ENCODE measurements at regions not wholly inside any gene's neighbourhood (a gene's known extent, or its start where the extent isn't known, plus 50 kb on each side); places are given as distances from the start of the nearest gene placed in this dataset.
"Not testable (repeated sequence)": the region's sequence is repeated elsewhere in the genome, so short reads cannot be mapped to it uniquely, and the experiment has no call there.

DNA sequence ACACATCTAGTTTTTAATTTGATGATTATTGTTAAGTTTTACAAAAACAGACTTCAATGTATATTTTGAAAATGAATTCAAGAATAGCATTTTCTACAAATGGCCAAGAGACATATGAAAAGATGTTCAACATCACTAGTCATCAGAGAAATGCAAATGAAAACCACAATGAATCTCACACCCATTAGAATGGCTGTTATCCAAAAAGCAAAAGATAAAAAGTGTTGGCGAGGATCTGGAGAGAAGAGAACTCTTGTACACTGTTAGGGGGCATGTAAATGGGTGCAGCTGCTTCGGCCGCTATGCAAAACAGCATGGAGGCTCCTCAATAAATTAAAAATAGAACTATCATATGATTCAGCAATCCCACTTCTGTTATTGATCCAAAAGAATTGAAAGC is 185.8 kb upstream of the CCN2 start:
- no peak for DNase-seq

DNA sequence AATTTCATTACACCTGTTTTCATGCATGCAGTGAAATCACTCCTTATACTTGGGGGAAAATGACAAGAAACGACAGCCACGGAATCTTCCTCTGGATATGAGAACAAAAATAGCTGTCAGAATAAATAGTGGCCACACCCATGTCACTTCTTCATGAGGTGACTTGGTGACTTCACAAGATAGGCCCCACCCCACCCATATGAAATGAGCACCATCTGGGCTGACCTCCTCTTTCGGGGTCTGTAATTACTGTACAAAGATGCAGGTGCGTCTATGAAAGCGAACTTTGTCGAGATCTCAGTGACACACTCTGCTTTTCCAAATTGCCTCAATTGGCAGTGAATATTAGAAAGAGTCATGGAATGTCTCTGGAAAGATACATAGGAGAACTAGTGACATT is 184.2 kb upstream of the CCN2 start:
- no peak for DNase-seq

- no peak for DNase-seq
Observed at GRCh38 chr6:132133736-132134445, 182.7 kb upstream of the CCN2 start.

DNA sequence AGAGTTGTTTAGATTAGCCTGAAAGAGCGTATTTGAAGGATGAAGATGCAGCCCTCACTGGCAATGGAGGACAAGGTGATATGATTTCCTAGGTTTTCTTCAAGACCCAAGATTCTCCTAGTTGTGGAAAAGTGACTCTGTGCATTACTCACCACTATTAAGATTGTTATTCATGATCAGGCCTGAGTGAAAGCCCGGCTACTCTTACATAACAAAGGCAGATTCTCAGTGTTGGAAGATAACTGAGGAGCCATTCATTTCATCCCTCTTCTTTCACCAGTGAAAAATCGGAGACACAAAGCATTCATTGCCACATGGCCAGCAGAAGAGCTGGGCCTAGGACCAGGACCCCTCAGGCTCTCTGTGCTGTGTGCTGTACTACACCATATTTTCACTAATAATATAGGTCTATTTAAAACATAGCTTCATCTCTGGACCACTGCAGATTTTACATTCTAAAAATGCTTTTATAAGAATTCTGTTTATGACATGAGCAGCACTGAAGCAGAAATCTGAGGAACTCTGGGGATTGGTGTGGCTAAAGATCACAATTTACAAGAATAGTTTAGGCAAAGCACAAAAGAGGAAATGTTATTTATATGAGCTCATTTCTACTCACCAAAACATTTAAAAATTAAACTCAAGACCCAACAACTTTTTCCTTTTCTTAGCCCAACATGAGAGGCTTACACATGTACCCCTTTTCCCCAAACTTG is 181.9 kb upstream of the CCN2 start:
- no peak for DNase-seq

DNA sequence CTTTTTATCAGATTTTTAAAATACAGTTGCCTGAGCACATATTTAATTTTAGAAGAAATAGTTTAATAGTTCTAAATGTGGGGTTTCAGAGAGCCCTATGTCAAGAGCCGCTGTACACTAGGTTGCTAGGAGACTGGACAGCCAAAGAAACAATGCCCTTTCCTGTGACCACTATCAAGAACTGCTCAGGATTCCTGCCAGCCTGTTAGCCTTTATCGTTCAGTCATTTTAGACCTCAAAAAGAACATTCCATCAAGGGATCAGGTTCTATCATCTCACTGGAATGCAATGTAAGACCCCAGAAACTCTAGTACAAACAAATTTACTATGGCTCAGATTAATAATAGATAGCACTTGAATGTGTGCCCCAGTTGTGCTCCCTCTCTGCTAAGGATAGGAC is 181.2 kb upstream of the CCN2 start:
- no peak for DNase-seq

GRCh38 chr6:132131758-132132157 is 180.6 kb upstream of the CCN2 start:
- DNase-seq = no peak

GRCh38 chr6:132131351-132131750 is 180.2 kb upstream of the CCN2 start:
- no peak for DNase-seq

GRCh38 chr6:132130626-132131298 is 179.6 kb upstream of the CCN2 start:
- no peak for DNase-seq

DNA sequence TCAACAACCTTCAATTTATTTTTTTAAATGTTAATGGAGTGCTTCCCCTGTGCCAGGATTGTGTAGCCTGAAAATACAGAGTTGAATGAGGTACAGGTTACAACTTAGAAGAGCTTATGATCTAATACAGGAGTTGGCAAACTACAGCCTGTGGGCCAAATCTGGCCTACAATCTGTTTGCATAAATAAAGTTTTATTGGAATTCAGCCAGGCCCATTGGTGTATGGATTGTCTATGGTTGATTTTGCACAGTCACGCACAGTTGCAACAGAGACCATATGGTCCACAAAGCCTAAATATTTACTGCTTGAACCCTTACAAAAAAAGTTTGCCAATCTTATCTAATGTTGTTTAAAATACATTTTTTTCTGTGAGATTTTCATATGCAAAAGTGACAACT is 177.3 kb upstream of the CCN2 start:
- no peak for DNase-seq

DNA sequence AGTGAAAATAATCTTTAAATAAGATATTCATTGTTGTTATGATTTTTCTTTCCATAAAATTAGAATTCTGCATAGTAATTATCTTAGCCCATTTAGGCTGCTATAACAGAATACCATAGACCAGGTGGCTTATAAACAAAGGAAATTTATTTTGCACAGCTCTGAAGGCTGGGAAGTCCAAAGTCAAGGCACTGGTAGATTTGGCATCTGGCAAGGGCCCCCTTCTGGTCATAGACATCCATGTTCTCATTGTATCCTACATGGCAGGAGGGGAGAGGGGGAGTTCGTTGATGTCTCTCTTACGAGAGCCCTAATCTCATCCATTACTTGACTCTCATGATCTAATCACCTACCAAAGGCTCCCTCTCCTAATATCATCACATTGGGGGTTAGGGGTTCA is 175.0 kb upstream of the CCN2 start:
- no peak for DNase-seq

DNA sequence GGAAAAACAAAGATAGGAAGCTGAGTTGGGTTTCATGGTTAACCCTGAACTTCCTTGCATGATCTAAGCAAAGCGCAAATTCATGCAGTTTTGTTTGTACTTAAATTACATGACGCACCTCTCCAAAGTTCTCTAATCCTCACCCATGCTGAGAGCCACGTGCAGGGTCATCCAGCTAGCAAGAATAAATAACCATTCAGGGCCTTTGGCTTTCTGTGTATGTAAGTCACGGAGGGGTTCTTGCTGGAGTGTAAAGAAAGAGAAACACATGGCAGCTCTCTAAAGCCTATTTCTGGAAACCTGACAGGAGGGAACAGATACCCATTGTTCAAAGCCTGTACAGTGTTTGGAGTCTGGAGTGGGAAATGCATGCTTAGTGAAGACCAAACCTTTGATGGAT is 171.7 kb upstream of the CCN2 start:
- DNase-seq = no peak

- DNase-seq = no peak
Observed at GRCh38 chr6:132122176-132122575, 171.0 kb upstream of the CCN2 start.

GRCh38 chr6:132118144-132118543 is 167.0 kb upstream of the CCN2 start:
- DNase-seq = no peak

DNA sequence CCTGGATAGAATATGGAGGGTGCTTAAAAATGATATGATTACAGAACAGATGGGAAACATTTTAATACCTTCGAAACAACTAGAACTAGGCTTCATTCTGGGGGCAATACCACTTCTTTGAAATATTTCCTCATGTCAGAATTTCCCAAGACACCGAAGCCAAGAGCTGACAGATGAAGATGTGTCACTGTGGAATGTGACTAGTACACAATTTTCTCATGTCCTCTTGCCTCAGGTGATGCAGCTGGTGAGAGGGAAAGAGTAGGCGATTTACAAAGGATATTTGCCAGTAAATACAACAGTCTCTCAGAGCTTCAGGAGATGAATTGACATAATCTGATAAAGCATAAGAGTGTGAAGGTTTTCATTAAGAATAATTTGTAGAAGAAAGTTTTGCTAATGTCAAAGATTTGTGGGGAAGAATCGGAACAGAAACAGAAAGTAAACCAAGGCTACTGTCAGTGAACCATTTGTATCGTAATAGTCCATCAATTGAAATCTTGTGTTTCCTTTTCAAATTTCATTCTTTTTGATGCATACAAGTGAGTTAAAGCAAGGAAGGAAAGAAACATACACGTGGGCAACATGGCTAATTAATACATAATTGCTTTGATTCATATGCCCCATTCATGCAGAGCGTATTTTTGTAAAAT is 164.7 kb upstream of the CCN2 start:
- DNase-seq = no peak

DNA sequence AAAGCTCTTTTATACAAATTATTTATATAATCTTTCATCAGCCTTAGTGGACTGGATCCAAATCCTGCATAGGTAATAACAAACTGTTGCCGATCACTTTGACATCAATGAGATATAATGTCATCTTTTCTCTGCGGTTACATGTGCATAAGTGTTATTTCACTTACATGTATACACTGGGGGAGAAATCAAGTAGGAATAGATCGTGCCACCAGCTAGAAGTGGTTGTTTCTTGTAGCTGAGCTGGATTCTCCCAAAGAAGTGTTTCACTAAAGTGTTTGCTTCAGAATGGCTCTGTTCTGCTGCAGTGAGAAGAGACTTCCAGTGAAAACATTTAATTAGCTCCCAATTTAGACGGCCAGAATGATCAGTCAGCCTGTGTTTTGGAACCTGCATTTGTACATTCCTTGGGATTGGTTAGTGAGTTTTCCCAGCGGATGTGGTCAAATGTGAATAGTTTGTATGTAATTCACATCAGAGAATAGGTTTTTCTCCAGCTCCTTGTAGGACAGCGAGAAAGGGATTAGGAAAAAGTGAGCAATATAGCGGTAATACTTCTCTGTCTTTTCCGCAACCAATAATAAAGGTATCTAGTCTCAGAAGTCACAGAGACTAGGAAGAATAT is 163.1 kb upstream of the CCN2 start:
- DNase-seq = no peak

DNA sequence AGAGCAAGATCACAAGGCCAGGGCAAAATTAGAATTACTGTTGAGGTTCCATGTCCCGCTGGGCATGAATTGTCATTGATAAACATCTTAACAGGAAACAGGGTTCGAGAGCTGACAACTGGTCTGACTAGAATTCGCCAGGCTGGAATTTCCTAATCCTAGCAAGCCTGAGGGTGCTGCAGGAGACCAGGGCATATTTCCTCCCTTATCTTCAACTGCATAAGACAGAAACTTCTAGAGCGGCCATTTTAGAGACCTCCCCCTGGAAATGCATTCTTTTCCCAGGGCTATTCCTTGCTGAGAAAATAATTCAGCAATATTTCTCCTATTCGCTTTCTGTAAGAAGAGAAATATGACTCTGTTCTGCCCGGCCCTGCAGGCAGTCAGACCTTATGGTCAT is 158.6 kb upstream of the CCN2 start:
- DNase-seq = not testable (repeated sequence)

GRCh38 chr6:132107896-132108295 is 156.7 kb upstream of the CCN2 start:
- no peak for DNase-seq

DNA sequence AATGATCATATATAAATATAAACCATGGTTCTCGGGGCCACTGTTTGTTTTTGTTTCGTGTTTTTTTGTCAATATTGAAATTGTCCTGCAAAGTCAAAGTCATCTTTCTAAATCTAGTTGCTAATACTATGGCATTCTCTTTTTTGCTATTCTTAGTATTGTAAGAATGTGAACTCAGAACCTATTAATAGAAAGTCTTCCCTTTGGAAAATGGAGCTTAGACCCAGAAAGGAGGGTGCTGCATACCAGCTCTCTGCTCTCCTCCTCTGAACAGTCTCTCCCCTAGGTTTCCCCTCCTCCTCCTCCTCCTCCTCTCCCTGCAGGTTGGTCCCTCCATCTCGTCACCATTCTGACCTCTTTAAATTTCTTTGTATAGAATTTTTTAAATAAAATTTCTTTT is 150.4 kb upstream of the CCN2 start:
- DNase-seq = no peak

GRCh38 chr6:132100388-132100990 is 149.3 kb upstream of the CCN2 start:
- no peak for DNase-seq

DNA sequence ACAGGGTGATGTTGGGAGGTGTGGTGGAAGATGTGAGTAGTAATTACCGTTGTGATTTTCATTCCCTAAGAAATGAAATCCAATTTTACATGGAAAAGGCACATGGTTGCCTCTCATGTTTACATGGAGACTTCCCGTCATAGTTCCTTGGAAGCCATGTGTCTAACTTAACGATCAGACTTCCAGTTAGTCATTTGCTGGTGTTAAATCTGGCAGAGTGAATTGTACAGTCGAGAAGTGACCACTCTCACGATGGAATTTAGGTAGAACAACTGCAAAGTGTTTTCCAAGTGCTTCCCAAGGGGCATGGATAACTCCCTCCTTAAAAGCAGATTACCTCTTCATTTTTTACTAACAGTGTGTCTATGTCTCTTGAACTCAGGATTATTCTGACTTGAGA is 145.8 kb upstream of the CCN2 start:
- DNase-seq = no peak

- no peak for DNase-seq
Observed at GRCh38 chr6:132096245-132096644, 145.1 kb upstream of the CCN2 start.

DNA sequence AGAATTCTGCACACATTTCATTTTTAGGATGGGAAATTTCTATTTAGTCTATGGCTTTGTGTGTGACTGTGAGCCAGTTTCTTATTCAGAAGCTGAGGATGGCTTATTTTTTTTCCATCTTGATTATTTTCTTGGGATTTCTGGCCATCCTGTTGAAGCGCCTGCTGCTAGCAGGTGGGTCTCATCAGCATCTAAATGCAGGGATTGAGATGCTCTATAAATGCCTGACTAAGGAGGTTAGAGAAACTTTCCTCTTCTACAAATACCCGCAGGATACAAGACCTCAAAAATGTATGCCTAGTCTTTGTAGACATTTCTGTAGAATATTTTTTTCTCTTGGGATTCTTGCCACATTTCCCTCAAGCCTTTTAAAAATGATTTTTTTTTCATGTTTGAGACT is 138.0 kb upstream of the CCN2 start:
- DNase-seq = no peak

DNA sequence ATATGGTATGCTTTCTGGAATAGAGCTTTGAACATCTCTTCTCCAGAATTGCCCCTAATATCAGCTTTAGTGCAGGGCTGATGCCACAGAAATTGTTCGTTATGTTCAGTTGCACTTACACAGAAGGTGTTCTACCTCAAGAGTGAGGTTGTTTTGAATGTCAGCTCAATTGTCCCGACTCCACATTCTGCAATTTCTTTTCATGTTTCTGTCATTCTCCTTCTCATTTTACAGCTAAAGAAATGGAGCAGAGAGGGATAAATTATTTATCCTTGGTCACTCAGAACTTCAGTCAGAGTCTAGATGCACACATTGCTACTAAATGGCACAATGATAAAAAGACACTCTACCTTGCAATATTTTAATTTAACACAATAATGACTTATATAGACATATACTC is 137.0 kb upstream of the CCN2 start:
- no peak for DNase-seq
